ENCODE measurements at regions not wholly inside any gene's neighbourhood (a gene's known extent, or its start where the extent isn't known, plus 50 kb on each side); places are given as distances from the start of the nearest gene placed in this dataset.

DNA sequence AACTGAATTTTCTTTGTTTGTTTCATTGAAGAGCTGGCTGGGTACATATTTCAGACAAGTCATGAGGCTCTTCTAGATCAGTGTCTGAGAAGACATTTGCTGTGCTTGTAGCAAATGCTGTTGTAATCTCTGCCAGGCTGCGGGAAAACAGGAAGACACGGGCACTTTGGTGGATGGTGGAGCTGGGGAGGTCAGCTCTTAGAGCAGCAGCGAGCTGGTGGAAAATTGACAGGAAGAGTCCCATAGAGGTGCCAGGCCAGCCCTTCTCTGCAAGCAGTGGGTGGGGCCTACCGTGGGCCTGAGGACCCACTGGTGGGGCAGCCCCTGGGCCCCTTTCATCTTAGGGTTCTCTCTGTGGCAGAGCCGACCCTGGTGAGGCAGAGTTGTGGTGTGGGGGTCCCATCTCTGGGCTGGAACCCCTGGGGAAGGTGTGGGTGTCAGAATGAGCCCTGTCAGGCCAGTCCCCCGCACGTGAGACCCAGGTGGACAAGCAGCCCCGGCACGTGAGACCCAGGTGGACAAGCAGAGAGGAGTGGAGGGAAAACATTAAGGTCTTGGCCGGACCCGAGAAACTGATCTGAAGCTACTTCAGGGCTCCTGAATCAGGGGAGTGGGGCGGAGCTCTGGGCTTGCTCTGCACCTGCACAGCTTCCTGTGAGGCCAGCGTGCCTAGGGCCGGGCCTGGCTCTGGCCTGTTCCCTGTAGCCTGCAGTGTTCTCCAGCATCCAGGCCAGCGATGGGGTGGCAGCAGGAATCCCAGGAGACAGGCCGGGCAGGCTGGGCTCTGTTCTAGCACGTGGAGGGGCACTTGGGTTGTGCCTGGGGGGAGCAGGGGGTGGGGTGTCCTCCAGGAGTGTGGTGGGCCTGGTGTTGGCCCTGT is 273.5 kb upstream of the HDAC4 start:
- WGBS (ENCODE audit: insufficient coverage, insufficient replicate concordance, low lambda C conversion rate, missing lambda C conversion rate) = 17% methylated on average over 17 of the region's 17 CpGs
- H4K20me1 ChIP-seq (ENCODE audit: control insufficient read depth, insufficient read depth) = no peaks in the 10 kb centered on the region
- DNase-seq (ENCODE audit: low read depth, low spot score) = no peak
- no peak for FAIRE-seq
- no peak overlapping the region for H3K9ac ChIP-seq (ENCODE audit: control insufficient read depth, insufficient read depth, low read length)
- no peaks in the 10 kb centered on the region for H3K36me3 ChIP-seq (ENCODE audit: control insufficient read depth in 2 of 2, insufficient read depth in 2 of 2, low read length in 1 of 2)
- CTCF ChIA-PET = no interaction called here
- no peak overlapping the region for H2AFZ ChIP-seq (ENCODE audit: control insufficient read depth, low read depth, low read length)
- RAD21 ChIA-PET (ENCODE audit: unreplicated experiment) = no interaction called here
- in situ Hi-C loops (cut with MboI) (no loop called here), intact Hi-C loops (cut with micrococcal nuclease; ENCODE audit: unreplicated experiment) (no loop called here)
- no peaks in the 10 kb centered on the region for H3K79me2 ChIP-seq (ENCODE audit: control insufficient read depth, insufficient read depth, low read length)
- SMC1A ChIA-PET (ENCODE audit: uncharacterized antibody, unreplicated experiment) = no interaction called here
- BruUV-seq (replicated peaks) = no TSS peak
- no peaks in the 10 kb centered on the region; a peak in 1 of 4 replicates for H3K27me3 ChIP-seq (replicated peaks in 1 of 2; ENCODE audit: control insufficient read depth in 2 of 2, insufficient read depth in 2 of 2, low read length in 1 of 2)
- no peak overlapping the region for H3K27ac ChIP-seq (ENCODE audit: control insufficient read depth, insufficient read depth)
- H3K4me3 ChIP-seq = no peak overlapping the region
- no peaks in the 10 kb centered on the region for H3K4me1 ChIP-seq (ENCODE audit: control insufficient read depth, insufficient read depth, low read length)
- POLR2A ChIA-PET = no interaction called here
- H3K9me3 ChIP-seq (replicated peaks; ENCODE audit: control insufficient read depth, insufficient read depth, low read length) = no peaks in the 10 kb centered on the region
- ATAC-seq = no peak
- no peak overlapping the region for H3K4me2 ChIP-seq (ENCODE audit: control insufficient read depth, insufficient read depth)
- TF ChIP-seq PAX8 (IDR thresholded peaks at IDR 0.05) = no peak
- TF ChIP-seq NR2F1 (conservative IDR thresholded peaks at IDR 0.05) = no peak
- TF ChIP-seq, protein P1, sequence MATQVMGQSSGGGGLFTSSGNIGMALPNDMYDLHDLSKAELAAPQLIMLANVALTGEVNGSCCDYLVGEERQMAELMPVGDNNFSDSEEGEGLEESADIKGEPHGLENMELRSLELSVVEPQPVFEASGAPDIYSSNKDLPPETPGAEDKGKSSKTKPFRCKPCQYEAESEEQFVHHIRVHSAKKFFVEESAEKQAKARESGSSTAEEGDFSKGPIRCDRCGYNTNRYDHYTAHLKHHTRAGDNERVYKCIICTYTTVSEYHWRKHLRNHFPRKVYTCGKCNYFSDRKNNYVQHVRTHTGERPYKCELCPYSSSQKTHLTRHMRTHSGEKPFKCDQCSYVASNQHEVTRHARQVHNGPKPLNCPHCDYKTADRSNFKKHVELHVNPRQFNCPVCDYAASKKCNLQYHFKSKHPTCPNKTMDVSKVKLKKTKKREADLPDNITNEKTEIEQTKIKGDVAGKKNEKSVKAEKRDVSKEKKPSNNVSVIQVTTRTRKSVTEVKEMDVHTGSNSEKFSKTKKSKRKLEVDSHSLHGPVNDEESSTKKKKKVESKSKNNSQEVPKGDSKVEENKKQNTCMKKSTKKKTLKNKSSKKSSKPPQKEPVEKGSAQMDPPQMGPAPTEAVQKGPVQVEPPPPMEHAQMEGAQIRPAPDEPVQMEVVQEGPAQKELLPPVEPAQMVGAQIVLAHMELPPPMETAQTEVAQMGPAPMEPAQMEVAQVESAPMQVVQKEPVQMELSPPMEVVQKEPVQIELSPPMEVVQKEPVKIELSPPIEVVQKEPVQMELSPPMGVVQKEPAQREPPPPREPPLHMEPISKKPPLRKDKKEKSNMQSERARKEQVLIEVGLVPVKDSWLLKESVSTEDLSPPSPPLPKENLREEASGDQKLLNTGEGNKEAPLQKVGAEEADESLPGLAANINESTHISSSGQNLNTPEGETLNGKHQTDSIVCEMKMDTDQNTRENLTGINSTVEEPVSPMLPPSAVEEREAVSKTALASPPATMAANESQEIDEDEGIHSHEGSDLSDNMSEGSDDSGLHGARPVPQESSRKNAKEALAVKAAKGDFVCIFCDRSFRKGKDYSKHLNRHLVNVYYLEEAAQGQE (IDR thresholded peaks at IDR 0.05; ENCODE audit: low read depth, low read length) = no peak
- TF ChIP-seq NFYA (IDR thresholded peaks at IDR 0.05; ENCODE audit: borderline replicate concordance, low read depth, low read length) = no peak
- no peak for TF ChIP-seq NRF1 (conservative IDR thresholded peaks at IDR 0.05; ENCODE audit: low read depth, low read length)
- TF ChIP-seq STAT3 (IDR thresholded peaks at IDR 0.05; ENCODE audit: low read depth, low read length) = no peak
- no peak for TF ChIP-seq HSF1 (IDR thresholded peaks at IDR 0.05; ENCODE audit: low read depth, low read length)
- no peak for TF ChIP-seq ATF2 (IDR thresholded peaks at IDR 0.05; ENCODE audit: low read length)
- TF ChIP-seq ZBTB40 (IDR thresholded peaks at IDR 0.05; ENCODE audit: borderline replicate concordance) = no peak
- TF ChIP-seq NBN (IDR thresholded peaks at IDR 0.05) = no peak
- TF ChIP-seq EZH2 (IDR thresholded peaks at IDR 0.05; ENCODE audit: borderline replicate concordance, control insufficient read depth, low read depth, low read length) = no peak
- no peak for TF ChIP-seq IKZF2 (IDR thresholded peaks at IDR 0.05)
- TF ChIP-seq KDM1A (IDR thresholded peaks at IDR 0.05; ENCODE audit: borderline replicate concordance) = no peak
- no peak for TF ChIP-seq GABPA (IDR thresholded peaks at IDR 0.05; ENCODE audit: low read depth)

Measured in GM12878 (cell line).